ENCODE measurements at regions not wholly inside any gene's neighbourhood (a gene's known extent, or its start where the extent isn't known, plus 50 kb on each side); places are given as distances from the start of the nearest gene placed in this dataset.

DNA sequence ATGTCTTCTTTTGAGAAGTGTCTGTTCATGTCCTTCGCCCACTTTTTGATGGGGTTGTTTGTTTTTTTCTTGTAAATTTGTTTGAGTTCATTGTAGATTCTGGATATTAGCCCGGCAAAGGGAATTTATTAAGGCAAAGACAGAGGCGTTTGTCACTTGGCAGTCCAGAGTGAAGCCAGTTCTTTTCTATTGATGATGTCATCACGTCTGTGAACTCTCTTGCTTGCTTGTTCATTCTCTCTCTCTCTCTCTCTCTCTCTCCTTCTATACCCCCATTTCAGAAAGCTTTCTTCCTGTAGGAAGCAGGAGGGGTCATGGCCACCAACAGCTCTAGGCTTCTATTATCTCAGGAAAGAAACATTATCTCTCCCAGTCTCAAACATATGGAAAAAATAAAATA is 291.3 kb downstream of the OMA1 start:
- DNase-seq (ENCODE audit: extremely low read depth, insufficient read length): no peak

GRCh38 chr1:58251430-58252073 is 295.0 kb downstream of the OMA1 start:
- H3K27me3 ChIP-seq (replicated peaks; ENCODE audit: control insufficient read depth, insufficient read depth, low read length): no peaks in the 10 kb centered on the region; the same call in none of the 2 replicates
- peak; percentile 46 for TF ChIP-seq CTCF (IDR thresholded peaks at IDR 0.05; ENCODE audit: insufficient read depth, low read length, poor library complexity, severe bottlenecking)
- DNase-seq (ENCODE audit: extremely low read depth, insufficient read length): no peak

More for the DNA sequence above, 291.3 kb downstream of the OMA1 start:
- Histone ChIP-seq H3K27me3 (replicated peaks; ENCODE audit: control insufficient read depth, insufficient read depth, low read length) (no peaks in the 10 kb centered on the region; the same call in 1 of the 2 replicates), H3K36me3 (ENCODE audit: control insufficient read depth, insufficient read depth, low read length) (no peaks in the 10 kb centered on the region), H3K4me3 (replicated peaks; ENCODE audit: low read depth, low read length) (no peak overlapping the region)
- TF ChIP-seq CTCF (IDR thresholded peaks at IDR 0.05; ENCODE audit: insufficient read depth, low read length, poor library complexity, severe bottlenecking): no peak

DNA sequence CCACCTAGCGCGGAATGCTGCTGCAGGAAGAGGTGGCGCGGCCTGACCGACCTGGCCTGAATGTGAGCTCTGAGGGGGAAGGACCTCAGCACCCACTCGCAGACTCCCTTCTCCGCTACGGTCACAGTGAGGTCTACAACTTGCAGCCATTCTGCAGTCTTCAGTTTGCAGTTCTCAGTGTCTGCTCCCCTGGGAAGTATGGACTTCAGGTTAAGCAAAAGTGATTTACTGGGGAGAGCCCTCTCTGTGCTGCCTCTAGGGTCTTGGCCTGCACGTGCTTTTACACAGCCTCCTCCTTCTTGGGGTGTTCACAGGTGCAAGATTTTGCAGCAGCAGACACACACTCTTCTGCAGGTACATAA is 296.0 kb downstream of the OMA1 start:
- no peak for TF ChIP-seq CTCF (IDR thresholded peaks at IDR 0.05; ENCODE audit: insufficient read depth, low read length, poor library complexity, severe bottlenecking)
- Histone ChIP-seq H3K36me3 (ENCODE audit: control insufficient read depth, insufficient read depth, low read length) (no peaks in the 10 kb centered on the region), H3K27me3 (replicated peaks; ENCODE audit: control insufficient read depth, insufficient read depth, low read length) (no peaks in the 10 kb centered on the region; the same call in none of the 2 replicates), H3K4me3 (replicated peaks; ENCODE audit: low read depth, low read length) (no peak overlapping the region)
- peak; percentile 12 for DNase-seq (ENCODE audit: extremely low read depth, insufficient read length)

More at GRCh38 chr1:58251430-58252073, 295.0 kb downstream of the OMA1 start:
- H3K36me3 ChIP-seq (ENCODE audit: control insufficient read depth, insufficient read depth, low read length): no peaks in the 10 kb centered on the region
- H3K4me3 ChIP-seq (replicated peaks; ENCODE audit: low read depth, low read length): no peak overlapping the region

GRCh38 chr1:58249737-58250586 is 296.6 kb downstream of the OMA1 start:
- no peak for TF ChIP-seq CTCF (IDR thresholded peaks at IDR 0.05; ENCODE audit: insufficient read depth, low read length, poor library complexity, severe bottlenecking)
- H3K27me3 ChIP-seq (replicated peaks; ENCODE audit: control insufficient read depth, insufficient read depth, low read length): no peaks in the 10 kb centered on the region; the same call in none of the 2 replicates
- no peaks in the 10 kb centered on the region for H3K36me3 ChIP-seq (ENCODE audit: control insufficient read depth, insufficient read depth, low read length)
- no peak overlapping the region for H3K4me3 ChIP-seq (replicated peaks; ENCODE audit: low read depth, low read length)
- peak; percentile 15 for DNase-seq (ENCODE audit: extremely low read depth, insufficient read length)

- DNase-seq (ENCODE audit: extremely low read depth, insufficient read length): no peak
- Histone ChIP-seq H3K4me3 (replicated peaks; ENCODE audit: low read depth, low read length) (no peak overlapping the region), H3K27me3 (replicated peaks; ENCODE audit: control insufficient read depth, insufficient read depth, low read length) (no peaks in the 10 kb centered on the region; the same call in none of the 2 replicates)
Measured at GRCh38 chr1:58249388-58249736, 297.2 kb downstream of the OMA1 start.

More at GRCh38 chr1:58249388-58249736, 297.2 kb downstream of the OMA1 start:
- no peak for TF ChIP-seq CTCF (IDR thresholded peaks at IDR 0.05; ENCODE audit: insufficient read depth, low read length, poor library complexity, severe bottlenecking)
- no peaks in the 10 kb centered on the region for H3K36me3 ChIP-seq (ENCODE audit: control insufficient read depth, insufficient read depth, low read length)

Data from GM06990 (cell line).